Activated CD8-positive, alpha-beta memory T cell treated with anti-CD3 and anti-CD28 coated beads, Interleukin-2, amount 50 U/mL, for 24 hours (primary cell): ENCODE measurements at regions not wholly inside any gene's neighbourhood (a gene's known extent, or its start where the extent isn't known, plus 50 kb on each side); places are given as distances from the start of the nearest gene placed in this dataset.

Experiments
- DNase-seq: peaks from one replicate; pipeline ENCODE4 v3.0.0-alpha.2; 2020; ENCODE audit errors: extremely low read depth

GRCh38 chr2:239533569-239534316, 132.9 kb upstream of the HDAC4 start:
- no peak for DNase-seq

GRCh38 chr2:239532859-239533258, 132.0 kb upstream of the HDAC4 start:
- no peak for DNase-seq

GRCh38 chr2:239532250-239532649, 131.4 kb upstream of the HDAC4 start:
- no peak for DNase-seq

- no peak for DNase-seq
Measured at GRCh38 chr2:239531456-239532241, 130.8 kb upstream of the HDAC4 start.

GRCh38 chr2:239530749-239531316, 130.0 kb upstream of the HDAC4 start:
- no peak for DNase-seq

- DNase-seq = no peak
Measured at GRCh38 chr2:239529313-239530015, 128.6 kb upstream of the HDAC4 start.

- no peak for DNase-seq
Measured at GRCh38 chr2:239528883-239529282, 128.1 kb upstream of the HDAC4 start.

- DNase-seq = no peak
Measured at GRCh38 chr2:239528146-239528545, 127.3 kb upstream of the HDAC4 start.

- no peak for DNase-seq
Measured at GRCh38 chr2:239526666-239527415, 126.0 kb upstream of the HDAC4 start.

GRCh38 chr2:239526038-239526437, 125.2 kb upstream of the HDAC4 start:
- no peak for DNase-seq

GRCh38 chr2:239523954-239524330, 123.1 kb upstream of the HDAC4 start:
- DNase-seq = no peak

- DNase-seq = no peak
Measured at GRCh38 chr2:239523147-239523953, 122.5 kb upstream of the HDAC4 start.

GRCh38 chr2:239522740-239523119, 121.9 kb upstream of the HDAC4 start:
- DNase-seq = no peak

- no peak for DNase-seq
Measured at GRCh38 chr2:239522002-239522739, 121.4 kb upstream of the HDAC4 start.

- no peak for DNase-seq
Measured at GRCh38 chr2:239521518-239521815, 120.6 kb upstream of the HDAC4 start.

- DNase-seq = no peak
Measured at GRCh38 chr2:239520811-239521517, 120.1 kb upstream of the HDAC4 start.

GRCh38 chr2:239519921-239520585, 119.2 kb upstream of the HDAC4 start:
- no peak for DNase-seq

- DNase-seq = no peak
Measured at GRCh38 chr2:239519089-239519920, 118.5 kb upstream of the HDAC4 start.
